ENCODE measurements at regions not wholly inside any gene's neighbourhood (a gene's known extent, or its start where the extent isn't known, plus 50 kb on each side); places are given as distances from the start of the nearest gene placed in this dataset.

GRCh38 chr7:17501441-17502212, 203.2 kb downstream of the AHR start:
- FAIRE-seq (no peak), ATAC-seq (no peak), DNase-seq (ENCODE audit: low spot score) (no peak)
- Histone ChIP-seq H3K4me1 (ENCODE audit: insufficient read depth, low read length) (peaks cover 51% of the 10 kb centered on the region), H3K27ac (ENCODE audit: extremely low read length, insufficient read depth, low read length) (no peak overlapping the region), H2AFZ (ENCODE audit: low read length) (no peak overlapping the region), H3K79me2 (ENCODE audit: insufficient read depth, low read length) (no peaks in the 10 kb centered on the region), H4K20me1 (ENCODE audit: insufficient read depth, low read length) (no peaks in the 10 kb centered on the region), H3K4me2 (ENCODE audit: low read depth, low read length) (no peak overlapping the region), H3K27me3 (ENCODE audit: control insufficient read depth in 1 of 2, insufficient read depth in 2 of 2, low read length in 2 of 2) (no peaks in the 10 kb centered on the region; a peak in 1 of 5 replicates), H3K36me3 (replicated peaks in 1 of 2; ENCODE audit: control insufficient read depth in 1 of 2, insufficient read depth in 2 of 2, low read length in 2 of 2) (no peaks in the 10 kb centered on the region), H3K9me3 (ENCODE audit: low read length) (no peaks in the 10 kb centered on the region), H3K4me3 (replicated peaks in 1 of 3; ENCODE audit: insufficient read depth in 1 of 3, low read depth in 2 of 3, low read length in 3 of 3) (no peak overlapping the region), H3K9ac (ENCODE audit: insufficient read depth, low read depth, low read length) (no peak overlapping the region)
- BruUV-seq (replicated peaks): no TSS peak
- intact Hi-C loops (cut with micrococcal nuclease; ENCODE audit: unreplicated experiment): no loop called here
- in situ Hi-C loops (cut with HindIII; ENCODE audit: extremely low pct_ligation_motif_present, low pct_unique_long_range_greater_than_20kb): no loop called here
- POLR2A ChIA-PET: no interaction called here
- TF ChIP-seq, protein P1, sequence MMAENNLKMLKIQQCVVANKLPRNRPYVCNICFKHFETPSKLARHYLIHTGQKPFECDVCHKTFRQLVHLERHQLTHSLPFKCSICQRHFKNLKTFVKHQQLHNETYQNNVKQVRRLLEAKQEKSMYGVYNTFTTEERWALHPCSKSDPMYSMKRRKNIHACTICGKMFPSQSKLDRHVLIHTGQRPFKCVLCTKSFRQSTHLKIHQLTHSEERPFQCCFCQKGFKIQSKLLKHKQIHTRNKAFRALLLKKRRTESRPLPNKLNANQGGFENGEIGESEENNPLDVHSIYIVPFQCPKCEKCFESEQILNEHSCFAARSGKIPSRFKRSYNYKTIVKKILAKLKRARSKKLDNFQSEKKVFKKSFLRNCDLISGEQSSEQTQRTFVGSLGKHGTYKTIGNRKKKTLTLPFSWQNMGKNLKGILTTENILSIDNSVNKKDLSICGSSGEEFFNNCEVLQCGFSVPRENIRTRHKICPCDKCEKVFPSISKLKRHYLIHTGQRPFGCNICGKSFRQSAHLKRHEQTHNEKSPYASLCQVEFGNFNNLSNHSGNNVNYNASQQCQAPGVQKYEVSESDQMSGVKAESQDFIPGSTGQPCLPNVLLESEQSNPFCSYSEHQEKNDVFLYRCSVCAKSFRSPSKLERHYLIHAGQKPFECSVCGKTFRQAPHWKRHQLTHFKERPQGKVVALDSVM (CRISPR knock-in tag; IDR thresholded peaks at IDR 0.05): no peak
- peak; percentile 46; the same call in 1 of the 2 replicates for TF ChIP-seq CEBPB (IDR thresholded peaks at IDR 0.05; ENCODE audit: borderline replicate concordance, low read depth, low read length)
- 93% methylated on average over 1 of the region's 1 CpG for WGBS (ENCODE audit: low lambda C conversion rate)
- CTCF ChIA-PET (ENCODE audit: low intra/inter-chr PET ratio, low total read pairs): no interaction called here

- H2AFZ ChIP-seq (ENCODE audit: low read length): no peak overlapping the region
- no peak overlapping the region for H3K4me2 ChIP-seq (ENCODE audit: low read depth, low read length)
- no peaks in the 10 kb centered on the region for H4K20me1 ChIP-seq (ENCODE audit: insufficient read depth, low read length)
- no peaks in the 10 kb centered on the region for H3K36me3 ChIP-seq (replicated peaks in 1 of 2; ENCODE audit: control insufficient read depth in 1 of 2, insufficient read depth in 2 of 2, low read length in 2 of 2)
- ChIA-PET POLR2A (no interaction called here), CTCF (ENCODE audit: low intra/inter-chr PET ratio, low total read pairs) (no interaction called here)
- intact Hi-C loops (cut with micrococcal nuclease; ENCODE audit: unreplicated experiment) (no loop called here), in situ Hi-C loops (cut with HindIII; ENCODE audit: extremely low pct_ligation_motif_present, low pct_unique_long_range_greater_than_20kb) (no loop called here)
- no peaks in the 10 kb centered on the region for H3K79me2 ChIP-seq (ENCODE audit: insufficient read depth, low read length)
- peaks cover 59% of the 10 kb centered on the region for H3K4me1 ChIP-seq (ENCODE audit: insufficient read depth, low read length)
- H3K9ac ChIP-seq (ENCODE audit: insufficient read depth, low read depth, low read length): no peak overlapping the region
- no peaks in the 10 kb centered on the region; a peak in 1 of 5 replicates for H3K27me3 ChIP-seq (ENCODE audit: control insufficient read depth in 1 of 2, insufficient read depth in 2 of 2, low read length in 2 of 2)
- FAIRE-seq (no peak), ATAC-seq (no peak), DNase-seq (ENCODE audit: low spot score) (no peak)
- WGBS (ENCODE audit: low lambda C conversion rate): 52% methylated on average over 2 of the region's 2 CpGs
- no TSS peak for BruUV-seq (replicated peaks)
- no peak overlapping the region for H3K27ac ChIP-seq (ENCODE audit: extremely low read length, insufficient read depth, low read length)
- H3K4me3 ChIP-seq (replicated peaks in 1 of 3; ENCODE audit: insufficient read depth in 1 of 3, low read depth in 2 of 3, low read length in 3 of 3): no peak overlapping the region
- H3K9me3 ChIP-seq (ENCODE audit: low read length): no peaks in the 10 kb centered on the region
- TF ChIP-seq KIAA2018 (CRISPR knock-in tag; IDR thresholded peaks at IDR 0.05; ENCODE audit: borderline replicate concordance): no peak
- no peak for TF ChIP-seq HOXA3 (CRISPR knock-in tag; IDR thresholded peaks at IDR 0.05)
- no peak for TF ChIP-seq ATF7 (IDR thresholded peaks at IDR 0.05)
- TF ChIP-seq ATF7 (CRISPR knock-in tag; IDR thresholded peaks at IDR 0.05): no peak
Measured at GRCh38 chr7:17502213-17503060, 204.0 kb downstream of the AHR start.

All from HepG2 (cell line).